ENCODE measurements at regions not wholly inside any gene's neighbourhood (a gene's known extent, or its start where the extent isn't known, plus 50 kb on each side); places are given as distances from the start of the nearest gene placed in this dataset.

- no peak for DNase-seq (ENCODE audit: low read depth, low spot score)
These were observed 73.4 kb upstream of the BOD1 start for GRCh38 chr5:173689737-173690360.

- no peak for DNase-seq (ENCODE audit: low read depth, low spot score)
These were observed 75.5 kb upstream of the BOD1 start for GRCh38 chr5:173691931-173692330.

- no peak for DNase-seq (ENCODE audit: low read depth, low spot score)
These were observed 77.2 kb upstream of the BOD1 start for GRCh38 chr5:173693670-173694069.

GRCh38 chr5:173696216-173696615 is 79.8 kb upstream of the BOD1 start:
- no peak for DNase-seq (ENCODE audit: low read depth, low spot score)

GRCh38 chr5:173697931-173698579 is 81.6 kb upstream of the BOD1 start:
- no peak for DNase-seq (ENCODE audit: low read depth, low spot score)

GRCh38 chr5:173699966-173700365 is 83.5 kb upstream of the BOD1 start:
- DNase-seq (ENCODE audit: low read depth, low spot score) = no peak

GRCh38 chr5:173703466-173703865 is 87.0 kb upstream of the BOD1 start:
- no peak for DNase-seq (ENCODE audit: low read depth, low spot score)

GRCh38 chr5:173704615-173705511 is 88.4 kb upstream of the BOD1 start:
- no peak for DNase-seq (ENCODE audit: low read depth, low spot score)

GRCh38 chr5:173705512-173706044 is 89.1 kb upstream of the BOD1 start:
- DNase-seq (ENCODE audit: low read depth, low spot score) = no peak

- DNase-seq (ENCODE audit: low read depth, low spot score) = no peak
These were observed 90.2 kb upstream of the BOD1 start for GRCh38 chr5:173706700-173707099.

GRCh38 chr5:173707392-173707791 is 90.9 kb upstream of the BOD1 start:
- DNase-seq (ENCODE audit: low read depth, low spot score) = no peak

- DNase-seq (ENCODE audit: low read depth, low spot score) = no peak
These were observed 92.7 kb upstream of the BOD1 start for GRCh38 chr5:173709145-173709544.

- DNase-seq (ENCODE audit: low read depth, low spot score) = no peak
These were observed 93.3 kb upstream of the BOD1 start for GRCh38 chr5:173709761-173710160.

- DNase-seq (ENCODE audit: low read depth, low spot score) = no peak
These were observed 94.1 kb upstream of the BOD1 start for GRCh38 chr5:173710528-173710927.

GRCh38 chr5:173711466-173711865 is 95.0 kb upstream of the BOD1 start:
- no peak for DNase-seq (ENCODE audit: low read depth, low spot score)

- DNase-seq (ENCODE audit: low read depth, low spot score) = no peak
These were observed 96.2 kb upstream of the BOD1 start for GRCh38 chr5:173712609-173713175.

- no peak for DNase-seq (ENCODE audit: low read depth, low spot score)
These were observed 98.3 kb upstream of the BOD1 start for GRCh38 chr5:173714551-173715428.

GRCh38 chr5:173715607-173716006 is 99.2 kb upstream of the BOD1 start:
- DNase-seq (ENCODE audit: low read depth, low spot score) = no peak

- no peak for DNase-seq (ENCODE audit: low read depth, low spot score)
These were observed 99.7 kb upstream of the BOD1 start for GRCh38 chr5:173716058-173716682.

- DNase-seq (ENCODE audit: low read depth, low spot score) = no peak
These were observed 101.5 kb upstream of the BOD1 start for GRCh38 chr5:173717959-173718358.

GRCh38 chr5:173718469-173718868 is 102.0 kb upstream of the BOD1 start:
- DNase-seq (ENCODE audit: low read depth, low spot score) = no peak
